K562 (cell line): ENCODE measurements at regions not wholly inside any gene's neighbourhood (a gene's known extent, or its start where the extent isn't known, plus 50 kb on each side); places are given as distances from the start of the nearest gene placed in this dataset.

Source experiments
- ATF1 ChIP-seq, 2 experiments: fragments of 450-650 bp in 1 of 2; IDR thresholded peaks; 2 replicates each; pipeline ENCODE4 v1.6.1; 2016; ENCODE audit warnings: missing compliant biosample characterization in 1 of 2, missing genetic modification characterization in 1 of 2
- CBFA2T3 ChIP-seq: fragments of 450-650 bp; IDR thresholded peaks from 2 replicates; pipeline ENCODE4 v1.6.1; 2017
- CEBPB ChIP-seq: fragments of 450-650 bp; IDR thresholded peaks from 2 replicates; pipeline ENCODE4 v1.6.1; 2016; ENCODE audit warnings: missing genetic modification characterization, missing compliant biosample characterization
- EGR1 ChIP-seq: fragments of 450-650 bp; conservative IDR thresholded peaks from 2 replicates; pipeline ENCODE4 v1.6.1; 2017; ENCODE audit warnings: mild to moderate bottlenecking
- EHMT2 ChIP-seq: fragments of 450-650 bp; IDR thresholded peaks from 2 replicates; pipeline ENCODE4 v1.6.1; 2018; ENCODE audit warnings: antibody characterized with exemption
- FOXJ2 ChIP-seq: fragments of 200-800 bp; sonication (Bioruptor generic); IDR thresholded peaks from 2 replicates; pipeline ENCODE4 v1.6.1; 2016; ENCODE audit warnings: missing genetic modification characterization, missing compliant biosample characterization
- RBM39 ChIP-seq: fragments of 200-400 bp; formaldehyde crosslinking; optimal IDR thresholded peaks from 2 replicates; pipeline ENCODE3; 2018; ENCODE audit warnings: low read depth, low read length
- TCF3 ChIP-seq: sonication (generic); formaldehyde crosslinking; IDR thresholded peaks from 2 replicates; pipeline ENCODE4 v1.4.0; 2020; ENCODE audit warnings: mild to moderate bottlenecking, missing genetic modification reagents
- ZFX ChIP-seq: sonication (generic); formaldehyde crosslinking; IDR thresholded peaks from 2 replicates; pipeline ENCODE4 v1.8.0; 2022; ENCODE audit warnings: mild to moderate bottlenecking, missing genetic modification reagents, moderate library complexity
- ZNF175 ChIP-seq: fragments of 200-800 bp; sonication (Bioruptor generic); IDR thresholded peaks from 2 replicates; pipeline ENCODE4 v1.6.1; 2016; ENCODE audit warnings: low read depth, mild to moderate bottlenecking, missing genetic modification characterization, missing compliant biosample characterization
- ZNF224 ChIP-seq: sonication (generic); formaldehyde crosslinking; IDR thresholded peaks from 2 replicates; pipeline ENCODE4 v1.8.0; 2022; ENCODE audit warnings: mild to moderate bottlenecking, missing genetic modification reagents
- ZNF239 ChIP-seq: fragments of 250-450 bp; sonication (Bioruptor Pico); IDR thresholded peaks from 2 replicates; pipeline ENCODE4 v1.4.0; 2020; ENCODE audit warnings: mild to moderate bottlenecking
- TF ChIP-seq, protein P1 (sequence below): sonication (generic); formaldehyde crosslinking; IDR thresholded peaks from 2 replicates; pipeline ENCODE4 v1.8.0; 2022; ENCODE audit warnings: mild to moderate bottlenecking, missing genetic modification reagents, borderline replicate concordance
- TF ChIP-seq, protein P2 (sequence below): fragments of 200-800 bp; sonication (Bioruptor generic); IDR thresholded peaks from 2 replicates; pipeline ENCODE4 v1.6.1; 2017; ENCODE audit warnings: missing genetic modification characterization, missing compliant biosample characterization
- TF ChIP-seq, protein P3 (sequence below): fragments of 200-800 bp; sonication (Bioruptor generic); IDR thresholded peaks from 2 replicates; pipeline ENCODE4 v1.6.1; 2016; ENCODE audit warnings: missing genetic modification characterization, missing compliant biosample characterization
- TF ChIP-seq, protein P4 (sequence below), 2 experiments: fragments of 250-450 bp in 1 of 2; fragments of 450-650 bp in 1 of 2; sonication (Bioruptor Pico) in 1 of 2; IDR thresholded peaks; 2 replicates each; pipeline versions ENCODE4 v1.6.1 to v1.8.0; 2016 to 2021; ENCODE audit warnings: mild to moderate bottlenecking in 2 of 2, moderate library complexity in 2 of 2, missing compliant biosample characterization in 1 of 2, missing genetic modification characterization in 1 of 2

DNA sequence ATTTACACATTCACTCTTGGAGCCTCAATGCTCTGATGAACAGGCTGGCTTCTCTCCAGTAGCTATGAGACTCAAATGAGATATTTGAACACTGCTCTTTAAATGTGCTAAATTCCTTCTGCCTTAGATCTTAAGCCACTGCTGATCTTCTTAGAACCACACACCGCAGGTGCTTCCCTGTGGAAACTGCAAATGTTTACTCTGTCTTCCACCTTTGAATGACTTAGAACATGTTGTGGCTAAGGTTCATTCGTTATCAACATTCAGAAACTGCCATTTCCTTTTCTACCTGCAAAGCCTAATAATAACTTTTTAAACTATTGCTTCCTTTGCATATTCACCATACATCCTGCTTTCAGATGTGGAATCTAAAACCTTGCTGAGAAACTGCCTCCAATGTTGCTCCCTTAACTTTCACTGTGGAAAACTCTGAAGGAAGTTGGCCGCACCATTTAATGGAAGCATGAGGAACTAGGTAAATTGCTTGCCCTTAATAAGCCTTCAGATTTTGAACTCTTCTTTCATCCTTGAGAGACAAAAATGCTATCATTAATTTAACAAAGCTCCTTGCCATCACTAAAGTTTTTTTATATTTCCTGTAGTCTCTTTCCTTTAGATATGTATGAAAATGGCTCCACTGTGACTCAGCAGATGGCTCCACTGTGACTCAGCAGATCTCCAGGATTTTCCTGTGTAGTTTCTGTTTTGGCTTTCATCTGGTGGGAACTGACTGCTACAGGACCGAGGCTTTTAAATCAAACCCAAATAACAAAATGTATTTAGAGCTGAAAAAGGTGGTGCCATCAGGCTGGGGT, 143.8 kb downstream of the TNFSF18 start (continued):
- TF ChIP-seq, protein P1, sequence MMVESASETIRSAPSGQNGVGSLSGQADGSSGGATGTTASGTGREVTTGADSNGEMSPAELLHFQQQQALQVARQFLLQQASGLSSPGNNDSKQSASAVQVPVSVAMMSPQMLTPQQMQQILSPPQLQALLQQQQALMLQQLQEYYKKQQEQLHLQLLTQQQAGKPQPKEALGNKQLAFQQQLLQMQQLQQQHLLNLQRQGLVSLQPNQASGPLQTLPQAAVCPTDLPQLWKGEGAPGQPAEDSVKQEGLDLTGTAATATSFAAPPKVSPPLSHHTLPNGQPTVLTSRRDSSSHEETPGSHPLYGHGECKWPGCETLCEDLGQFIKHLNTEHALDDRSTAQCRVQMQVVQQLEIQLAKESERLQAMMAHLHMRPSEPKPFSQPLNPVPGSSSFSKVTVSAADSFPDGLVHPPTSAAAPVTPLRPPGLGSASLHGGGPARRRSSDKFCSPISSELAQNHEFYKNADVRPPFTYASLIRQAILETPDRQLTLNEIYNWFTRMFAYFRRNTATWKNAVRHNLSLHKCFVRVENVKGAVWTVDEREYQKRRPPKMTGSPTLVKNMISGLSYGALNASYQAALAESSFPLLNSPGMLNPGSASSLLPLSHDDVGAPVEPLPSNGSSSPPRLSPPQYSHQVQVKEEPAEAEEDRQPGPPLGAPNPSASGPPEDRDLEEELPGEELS (CRISPR knock-in tag), result no peak
- TF ChIP-seq EHMT2 (peak; percentile 84), CBFA2T3 (peak; percentile 28; the same call in 1 of the 2 replicates), ZNF175 (peak; percentile 79; the same call in 1 of the 2 replicates), CEBPB (no peak), ZNF224 (no peak), FOXJ2 (tag) (0 out of 2 replicates have a peak, but pooled peaks have one; percentile 67), ZFX (CRISPR knock-in tag) (no peak), ZNF239 (CRISPR knock-in tag) (no peak; the same call in none of the 2 replicates), EGR1 (no peak), RBM39 (no peak), ATF1 (CRISPR knock-in tag; IDR thresholded peaks at IDR 0.05) (no peak), ATF1 (tag; IDR thresholded peaks at IDR 0.05) (no peak), TCF3 (no peak)
- TF ChIP-seq, protein P2, sequence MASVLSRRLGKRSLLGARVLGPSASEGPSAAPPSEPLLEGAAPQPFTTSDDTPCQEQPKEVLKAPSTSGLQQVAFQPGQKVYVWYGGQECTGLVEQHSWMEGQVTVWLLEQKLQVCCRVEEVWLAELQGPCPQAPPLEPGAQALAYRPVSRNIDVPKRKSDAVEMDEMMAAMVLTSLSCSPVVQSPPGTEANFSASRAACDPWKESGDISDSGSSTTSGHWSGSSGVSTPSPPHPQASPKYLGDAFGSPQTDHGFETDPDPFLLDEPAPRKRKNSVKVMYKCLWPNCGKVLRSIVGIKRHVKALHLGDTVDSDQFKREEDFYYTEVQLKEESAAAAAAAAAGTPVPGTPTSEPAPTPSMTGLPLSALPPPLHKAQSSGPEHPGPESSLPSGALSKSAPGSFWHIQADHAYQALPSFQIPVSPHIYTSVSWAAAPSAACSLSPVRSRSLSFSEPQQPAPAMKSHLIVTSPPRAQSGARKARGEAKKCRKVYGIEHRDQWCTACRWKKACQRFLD (CRISPR knock-in tag), result peak; percentile 84
- TF ChIP-seq, protein P3, sequence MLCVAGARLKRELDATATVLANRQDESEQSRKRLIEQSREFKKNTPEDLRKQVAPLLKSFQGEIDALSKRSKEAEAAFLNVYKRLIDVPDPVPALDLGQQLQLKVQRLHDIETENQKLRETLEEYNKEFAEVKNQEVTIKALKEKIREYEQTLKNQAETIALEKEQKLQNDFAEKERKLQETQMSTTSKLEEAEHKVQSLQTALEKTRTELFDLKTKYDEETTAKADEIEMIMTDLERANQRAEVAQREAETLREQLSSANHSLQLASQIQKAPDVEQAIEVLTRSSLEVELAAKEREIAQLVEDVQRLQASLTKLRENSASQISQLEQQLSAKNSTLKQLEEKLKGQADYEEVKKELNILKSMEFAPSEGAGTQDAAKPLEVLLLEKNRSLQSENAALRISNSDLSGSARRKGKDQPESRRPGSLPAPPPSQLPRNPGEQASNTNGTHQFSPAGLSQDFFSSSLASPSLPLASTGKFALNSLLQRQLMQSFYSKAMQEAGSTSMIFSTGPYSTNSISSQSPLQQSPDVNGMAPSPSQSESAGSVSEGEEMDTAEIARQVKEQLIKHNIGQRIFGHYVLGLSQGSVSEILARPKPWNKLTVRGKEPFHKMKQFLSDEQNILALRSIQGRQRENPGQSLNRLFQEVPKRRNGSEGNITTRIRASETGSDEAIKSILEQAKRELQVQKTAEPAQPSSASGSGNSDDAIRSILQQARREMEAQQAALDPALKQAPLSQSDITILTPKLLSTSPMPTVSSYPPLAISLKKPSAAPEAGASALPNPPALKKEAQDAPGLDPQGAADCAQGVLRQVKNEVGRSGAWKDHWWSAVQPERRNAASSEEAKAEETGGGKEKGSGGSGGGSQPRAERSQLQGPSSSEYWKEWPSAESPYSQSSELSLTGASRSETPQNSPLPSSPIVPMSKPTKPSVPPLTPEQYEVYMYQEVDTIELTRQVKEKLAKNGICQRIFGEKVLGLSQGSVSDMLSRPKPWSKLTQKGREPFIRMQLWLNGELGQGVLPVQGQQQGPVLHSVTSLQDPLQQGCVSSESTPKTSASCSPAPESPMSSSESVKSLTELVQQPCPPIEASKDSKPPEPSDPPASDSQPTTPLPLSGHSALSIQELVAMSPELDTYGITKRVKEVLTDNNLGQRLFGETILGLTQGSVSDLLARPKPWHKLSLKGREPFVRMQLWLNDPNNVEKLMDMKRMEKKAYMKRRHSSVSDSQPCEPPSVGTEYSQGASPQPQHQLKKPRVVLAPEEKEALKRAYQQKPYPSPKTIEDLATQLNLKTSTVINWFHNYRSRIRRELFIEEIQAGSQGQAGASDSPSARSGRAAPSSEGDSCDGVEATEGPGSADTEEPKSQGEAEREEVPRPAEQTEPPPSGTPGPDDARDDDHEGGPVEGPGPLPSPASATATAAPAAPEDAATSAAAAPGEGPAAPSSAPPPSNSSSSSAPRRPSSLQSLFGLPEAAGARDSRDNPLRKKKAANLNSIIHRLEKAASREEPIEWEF (CRISPR knock-in tag), result peak; percentile 78
- TF ChIP-seq, protein P4, sequence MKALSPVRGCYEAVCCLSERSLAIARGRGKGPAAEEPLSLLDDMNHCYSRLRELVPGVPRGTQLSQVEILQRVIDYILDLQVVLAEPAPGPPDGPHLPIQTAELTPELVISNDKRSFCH (CRISPR knock-in tag; IDR thresholded peaks at IDR 0.05), result no peak
- TF ChIP-seq, protein P4 (tag; IDR thresholded peaks at IDR 0.05), result no peak
